ENCODE measurements at regions not wholly inside any gene's neighbourhood (a gene's known extent, or its start where the extent isn't known, plus 50 kb on each side); places are given as distances from the start of the nearest gene placed in this dataset.

GRCh38 chr9:79974806-79975422 lies 403.1 kb downstream of the TLE4 start:
- H3K27ac ChIP-seq: no peak overlapping the region
- DNase-seq (ENCODE audit: low spot score): no peak
- no peak for TF ChIP-seq CTCF (conservative IDR thresholded peaks at IDR 0.05; ENCODE audit: low read depth)
- ChIA-PET POLR2A (ENCODE audit: low non-redundant PET) (no interaction called here), CTCF (interaction anchor here (0.6 to 0.7 kb wide), 4 partner anchors 291 to 1739 kb away, joined by 3 read pairs; no protein-coding TSS in a partner anchor)

- no peak for DNase-seq (ENCODE audit: low spot score)
- TF ChIP-seq CTCF (conservative IDR thresholded peaks at IDR 0.05; ENCODE audit: low read depth): no peak
- ChIA-PET CTCF (interaction anchor here (0.6 kb wide), 2 partner anchors 59 to 399 kb away, joined by 3 read pairs; no protein-coding TSS in a partner anchor), POLR2A (ENCODE audit: low non-redundant PET) (no interaction called here)
- no peak overlapping the region for H3K27ac ChIP-seq
Observed at GRCh38 chr9:79973627-79974026, 401.9 kb downstream of the TLE4 start.

GRCh38 chr9:79970146-79970425 lies 398.3 kb downstream of the TLE4 start:
- ChIA-PET POLR2A (ENCODE audit: low non-redundant PET) (no interaction called here), CTCF (no interaction called here)
- no peak for DNase-seq (ENCODE audit: low spot score)
- H3K27ac ChIP-seq: no peak overlapping the region
- no peak for TF ChIP-seq CTCF (conservative IDR thresholded peaks at IDR 0.05; ENCODE audit: low read depth)

GRCh38 chr9:79969393-79970145 lies 397.8 kb downstream of the TLE4 start:
- CTCF ChIA-PET: interaction anchor here (0.6 kb wide), 1 partner anchor 1679 kb away, joined by 3 read pairs; no protein-coding TSS in a partner anchor
- no peak overlapping the region for H3K27ac ChIP-seq
- no peak for DNase-seq (ENCODE audit: low spot score)
- POLR2A ChIA-PET (ENCODE audit: low non-redundant PET): no interaction called here
- no peak for TF ChIP-seq CTCF (conservative IDR thresholded peaks at IDR 0.05; ENCODE audit: low read depth)

- TF ChIP-seq CTCF (conservative IDR thresholded peaks at IDR 0.05; ENCODE audit: low read depth): no peak
- no peak overlapping the region for H3K27ac ChIP-seq
- ChIA-PET CTCF (no interaction called here), POLR2A (ENCODE audit: low non-redundant PET) (no interaction called here)
- no peak for DNase-seq (ENCODE audit: low spot score)
Observed at GRCh38 chr9:79968533-79968932, 396.8 kb downstream of the TLE4 start.

- POLR2A ChIA-PET (ENCODE audit: low non-redundant PET): no interaction called here
- no peak for TF ChIP-seq CTCF (conservative IDR thresholded peaks at IDR 0.05; ENCODE audit: low read depth)
- no peak for DNase-seq (ENCODE audit: low spot score)
Observed at GRCh38 chr9:79962836-79963235, 391.1 kb downstream of the TLE4 start.

More at GRCh38 chr9:79962836-79963235, 391.1 kb downstream of the TLE4 start:
- no peak overlapping the region for H3K27ac ChIP-seq
- CTCF ChIA-PET: no interaction called here
